Transverse colon (tissue), 4 donors: ENCODE measurements at regions not wholly inside any gene's neighbourhood (a gene's known extent, or its start where the extent isn't known, plus 50 kb on each side); places are given as distances from the start of the nearest gene placed in this dataset.

Experiments
- DNase-seq: peaks from one replicate; pipeline ENCODE4 v3.0.0-alpha.2; 2019
- H3K27ac ChIP-seq, 4 donors: fragments of 200-600 bp; sonication (generic); 2 replicates each; pipeline ENCODE4 v1.5.1; 2016 to 2018; ENCODE audit warnings: inconsistent platforms in 4 of 4
- H3K27me3 ChIP-seq: fragments of 200-600 bp; sonication (generic); 2 replicates; pipeline ENCODE4 v1.5.1; 2017; ENCODE audit warnings: inconsistent platforms
- H3K36me3 ChIP-seq, 4 donors: fragments of 200-600 bp; sonication (generic); 2 replicates each; pipeline ENCODE4 v1.5.1; 2017 to 2019; ENCODE audit warnings: inconsistent platforms in 4 of 4
- H3K4me1 ChIP-seq, 4 donors: fragments of 200-600 bp; sonication (generic); 2 replicates each; pipeline ENCODE4 v1.5.1; 2017 to 2020; ENCODE audit warnings: inconsistent platforms in 4 of 4
- H3K4me3 ChIP-seq, 4 donors: fragments of 200-600 bp; sonication (generic); 1 replicate in 1 of 4; 2 replicates in 3 of 4; pipeline versions ENCODE4 v1.5.1 to v1.6.1; 2017 to 2019; ENCODE audit warnings: inconsistent platforms in 4 of 4
- H3K9me3 ChIP-seq, 2 donors: fragments of 200-600 bp; sonication (generic); 2 replicates each; pipeline ENCODE4 v1.5.1; 2017 to 2019; ENCODE audit warnings: inconsistent platforms in 2 of 2
- CTCF ChIP-seq, 5 experiments: fragments of 200-600 bp in 3 of 5; fragments of 450-650 bp in 2 of 5; sonication (generic) in 3 of 5; IDR thresholded peaks; 1 replicate in 2 of 5; 2 replicates in 3 of 5; pipeline ENCODE4 v1.5.1; 2016 to 2017; ENCODE audit warnings: antibody characterized with exemption in 5 of 5, inconsistent platforms in 3 of 5, mild to moderate bottlenecking in 2 of 5, moderate library complexity in 1 of 5
- EP300 ChIP-seq: sonication (generic); formaldehyde crosslinking; IDR thresholded peaks from one replicate; pipeline ENCODE4 v1.6.1; 2017; ENCODE audit warnings: antibody characterized with exemption, low read depth
- POLR2A ChIP-seq: fragments of 450-650 bp; IDR thresholded peaks from one replicate; pipeline ENCODE4 v1.6.1; 2016; ENCODE audit warnings: antibody characterized with exemption, mild to moderate bottlenecking, moderate library complexity
- POLR2AphosphoS5 ChIP-seq, 3 donors: sonication (generic); formaldehyde crosslinking; IDR thresholded peaks; one replicate each; pipeline ENCODE4 v1.6.1; 2016; ENCODE audit warnings: antibody characterized with exemption in 3 of 3
- WGBS, 2 donors: methylation state at CpG; one replicate each; pipeline ENCODE4 v1.1.5; 2018; ENCODE audit warnings: low coverage in 1 of 2; 5-methylcytosine and 5-hydroxymethylcytosine counted together
- in situ Hi-C, 4 donors: fragments of 200-750 bp; cut with MboI; loops; one replicate each; pipeline versions ENCODE4 v1.15.0 to v1.15.1; 2017; ENCODE audit warnings: low sequenced_read_pairs in 3 of 4, low pct_ligation_motif_present in 1 of 4, low pct_unique_long_range_greater_than_20kb in 1 of 4
- intact Hi-C: fragments of 100-400 bp; cut with DNase I; formaldehyde crosslinking; loops from one replicate; pipeline ENCODE4 v1.15.1; 2023; ENCODE audit warnings: low total_unique reads

- Histone ChIP-seq H3K27ac (no peak overlapping the region), H3K9me3 (no peaks in the 10 kb centered on the region), H3K27me3 (no peaks in the 10 kb centered on the region), H3K4me3 (no peak overlapping the region), H3K4me1 (no peaks in the 10 kb centered on the region), H3K36me3 (no peaks in the 10 kb centered on the region)
- intact Hi-C loops = loop anchor here (5.0 kb wide), 1 partner anchor 1371 kb away; no protein-coding TSS in a partner anchor
- WGBS, 2 donors = 42 to 46% methylated on average over 5 of the region's 5 CpGs
- in situ Hi-C loops = no loop called here
- TF ChIP-seq CTCF (IDR thresholded peaks at IDR 0.05) (peak in 1 of 5 experiments; percentile 12), POLR2A (no peak)
- no peak for DNase-seq
Observed at GRCh38 chr3:181278468-181279238, 289.1 kb upstream of the DNAJC19 start.

GRCh38 chr3:181276358-181276896 is 286.9 kb upstream of the DNAJC19 start:
- Histone ChIP-seq H3K4me1 (no peaks in the 10 kb centered on the region), H3K4me3 (no peak overlapping the region), H3K9me3 (no peaks in the 10 kb centered on the region), H3K27ac (no peak overlapping the region), H3K27me3 (no peaks in the 10 kb centered on the region), H3K36me3 (no peaks in the 10 kb centered on the region)
- 62 to 65% methylated on average over 6 of the region's 6 CpGs for WGBS, 2 donors
- in situ Hi-C loops (no loop called here), intact Hi-C loops (loop anchor here (5.0 kb wide), 1 partner anchor 1369 kb away; no protein-coding TSS in a partner anchor)
- TF ChIP-seq CTCF (IDR thresholded peaks at IDR 0.05) (no peak), EP300 (no peak)
- DNase-seq = no peak

DNA sequence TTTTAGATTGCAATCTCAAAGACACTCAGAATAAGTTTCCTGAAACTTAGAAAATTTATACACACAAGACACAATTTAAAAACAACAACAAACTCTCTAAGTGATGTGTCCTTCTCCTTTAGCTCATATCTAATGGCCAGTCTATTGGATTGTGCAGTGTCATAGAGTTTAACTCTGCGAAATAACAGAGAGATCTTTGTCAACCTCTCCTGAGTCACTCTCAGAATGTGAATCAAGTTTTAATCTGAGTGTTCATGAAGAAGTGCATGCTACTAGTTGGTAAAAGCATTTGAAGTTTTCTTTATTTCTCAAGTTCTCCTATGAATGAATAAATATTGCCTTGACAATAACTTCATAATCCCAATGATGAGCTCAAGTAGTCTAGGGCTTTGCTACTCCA is 284.5 kb upstream of the DNAJC19 start:
- no peak for DNase-seq
- H3K9me3 ChIP-seq = no peaks in the 10 kb centered on the region
- no peaks in the 10 kb centered on the region for H3K36me3 ChIP-seq
- no peaks in the 10 kb centered on the region for H3K27me3 ChIP-seq
- intact Hi-C loops (no loop called here), in situ Hi-C loops (no loop called here)
- H3K27ac ChIP-seq = no peak overlapping the region
- no peak overlapping the region for H3K4me3 ChIP-seq
- H3K4me1 ChIP-seq = no peaks in the 10 kb centered on the region
- 71 to 80% methylated on average over 1 of the region's 1 CpG for WGBS, 2 donors
- TF ChIP-seq EP300 (no peak), POLR2AphosphoS5 (IDR thresholded peaks at IDR 0.05) (no peak), CTCF (IDR thresholded peaks at IDR 0.05) (no peak), POLR2A (no peak)

DNA sequence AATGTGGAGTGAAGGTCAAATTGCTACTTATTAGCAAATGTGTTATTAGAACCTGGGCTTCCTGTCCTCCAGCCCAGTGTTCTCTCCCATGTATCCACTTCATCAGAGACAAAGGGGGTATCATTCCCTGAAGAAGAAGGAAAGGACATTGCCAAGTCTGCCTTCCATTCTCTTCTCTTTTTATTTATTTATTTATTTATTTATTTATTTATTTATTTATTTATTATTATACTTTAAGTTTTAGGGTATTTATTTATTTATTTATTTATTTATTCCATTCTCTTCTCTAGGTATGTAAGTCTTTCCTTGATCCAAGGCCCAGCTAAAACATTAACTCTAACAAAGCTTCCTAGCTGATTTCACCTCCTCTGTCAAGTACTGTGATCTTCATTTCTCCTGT is 277.8 kb upstream of the DNAJC19 start:
- Histone ChIP-seq H3K36me3 (no peaks in the 10 kb centered on the region), H3K4me1 (no peaks in the 10 kb centered on the region), H3K27ac (no peak overlapping the region), H3K9me3 (no peaks in the 10 kb centered on the region), H3K27me3 (no peaks in the 10 kb centered on the region), H3K4me3 (no peak overlapping the region)
- in situ Hi-C loops (no loop called here), intact Hi-C loops (no loop called here)
- DNase-seq = no peak
- TF ChIP-seq POLR2A (no peak), EP300 (no peak), POLR2AphosphoS5 (IDR thresholded peaks at IDR 0.05) (no peak), CTCF (IDR thresholded peaks at IDR 0.05) (no peak)
